ENCODE measurements at regions not wholly inside any gene's neighbourhood (a gene's known extent, or its start where the extent isn't known, plus 50 kb on each side); places are given as distances from the start of the nearest gene placed in this dataset.

- no peak for TF ChIP-seq BRCA1 (IDR thresholded peaks at IDR 0.05; ENCODE audit: low read depth, low read length)
- no peak for TF ChIP-seq KDM5A (IDR thresholded peaks at IDR 0.05; ENCODE audit: low read length)
- no peak for TF ChIP-seq SP1 (IDR thresholded peaks at IDR 0.05; ENCODE audit: low read depth, low read length)
- TF ChIP-seq CHD1 (IDR thresholded peaks at IDR 0.05; ENCODE audit: low read depth, low read length): no peak
- no peak for TF ChIP-seq SUZ12 (IDR thresholded peaks at IDR 0.05; ENCODE audit: low read length)
- TF ChIP-seq SIRT6 (IDR thresholded peaks at IDR 0.05; ENCODE audit: low read length): no peak
- TF ChIP-seq ATF2 (IDR thresholded peaks at IDR 0.05; ENCODE audit: low read length): no peak
- no peak for TF ChIP-seq CTCF (IDR thresholded peaks at IDR 0.05; ENCODE audit: control extremely low read depth in 1 of 3, insufficient read depth in 1 of 3, low read depth in 1 of 3, low read length in 3 of 3)
- no peak for TF ChIP-seq POLR2AphosphoS5 (IDR thresholded peaks at IDR 0.05; ENCODE audit: low read depth, low read length)
- no peak for TF ChIP-seq TCF12 (IDR thresholded peaks at IDR 0.05; ENCODE audit: low read depth, low read length)
- no peak for TF ChIP-seq GABPA (IDR thresholded peaks at IDR 0.05; ENCODE audit: borderline replicate concordance, insufficient read depth, low read length)
Observed at GRCh38 chr4:34010751-34011519, 2233.4 kb downstream of the ARAP2 start.
